ENCODE measurements at regions not wholly inside any gene's neighbourhood (a gene's known extent, or its start where the extent isn't known, plus 50 kb on each side); places are given as distances from the start of the nearest gene placed in this dataset.

DNA sequence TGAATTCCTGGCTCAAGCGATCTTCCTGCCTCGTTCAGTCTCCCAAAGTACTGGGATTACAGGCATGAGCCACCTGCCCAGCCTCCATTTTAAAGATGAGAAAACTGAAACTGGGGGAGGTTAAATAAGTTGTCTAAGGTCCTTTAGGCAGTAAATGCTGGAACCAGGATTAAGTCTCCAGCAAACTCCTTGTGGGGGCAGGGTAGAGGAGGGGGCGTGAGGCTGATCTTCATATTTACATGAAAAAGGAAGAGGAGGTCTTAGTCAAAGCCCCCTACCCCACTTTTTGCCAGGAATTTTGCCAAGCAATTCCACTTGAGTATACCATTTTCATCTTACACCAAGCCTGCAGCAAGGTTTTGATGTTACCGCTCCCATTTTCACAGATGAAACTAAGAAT lies 76.6 kb upstream of the NR4A3 start:
- H3K4me1 ChIP-seq (ENCODE audit: insufficient read depth, low read length) = no peaks in the 10 kb centered on the region
- Mint-ChIP-seq H3K36me3 (ENCODE audit: low read depth) (no peaks in the 10 kb centered on the region), H3K4me3 (no peak overlapping the region), H3K27ac (no peak overlapping the region), H3K9me3 (no peaks in the 10 kb centered on the region), H3K27me3 (peaks cover 9% of the 10 kb centered on the region), H3K4me1 (ENCODE audit: low read depth) (no peaks in the 10 kb centered on the region)
- H3K36me3 ChIP-seq (ENCODE audit: insufficient read depth, low read length) = no peaks in the 10 kb centered on the region
- H3K9me3 ChIP-seq (ENCODE audit: control insufficient read depth in 1 of 2, insufficient read depth in 1 of 2, low read length in 2 of 2) = no peaks in the 10 kb centered on the region
- CTCF ChIA-PET = no interaction called here
- POLR2A ChIA-PET = no interaction called here
- no peak overlapping the region for H3K27ac ChIP-seq (ENCODE audit: low read depth in 1 of 2, low read length in 2 of 2)
- no peaks in the 10 kb centered on the region for H3K27me3 ChIP-seq (ENCODE audit: control insufficient read depth in 1 of 2, insufficient read depth in 2 of 2, low read length in 2 of 2)
- no peak overlapping the region for H3K4me3 ChIP-seq (ENCODE audit: low read length)
- DNase-seq = no peak
- TF ChIP-seq, protein P1, sequence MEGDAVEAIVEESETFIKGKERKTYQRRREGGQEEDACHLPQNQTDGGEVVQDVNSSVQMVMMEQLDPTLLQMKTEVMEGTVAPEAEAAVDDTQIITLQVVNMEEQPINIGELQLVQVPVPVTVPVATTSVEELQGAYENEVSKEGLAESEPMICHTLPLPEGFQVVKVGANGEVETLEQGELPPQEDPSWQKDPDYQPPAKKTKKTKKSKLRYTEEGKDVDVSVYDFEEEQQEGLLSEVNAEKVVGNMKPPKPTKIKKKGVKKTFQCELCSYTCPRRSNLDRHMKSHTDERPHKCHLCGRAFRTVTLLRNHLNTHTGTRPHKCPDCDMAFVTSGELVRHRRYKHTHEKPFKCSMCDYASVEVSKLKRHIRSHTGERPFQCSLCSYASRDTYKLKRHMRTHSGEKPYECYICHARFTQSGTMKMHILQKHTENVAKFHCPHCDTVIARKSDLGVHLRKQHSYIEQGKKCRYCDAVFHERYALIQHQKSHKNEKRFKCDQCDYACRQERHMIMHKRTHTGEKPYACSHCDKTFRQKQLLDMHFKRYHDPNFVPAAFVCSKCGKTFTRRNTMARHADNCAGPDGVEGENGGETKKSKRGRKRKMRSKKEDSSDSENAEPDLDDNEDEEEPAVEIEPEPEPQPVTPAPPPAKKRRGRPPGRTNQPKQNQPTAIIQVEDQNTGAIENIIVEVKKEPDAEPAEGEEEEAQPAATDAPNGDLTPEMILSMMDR (IDR thresholded peaks at IDR 0.05) = no peak
- intact Hi-C loops (cut with DNase I, micrococcal nuclease) = no loop called here
- no peak for ATAC-seq (ENCODE audit: poor library complexity)

DNA sequence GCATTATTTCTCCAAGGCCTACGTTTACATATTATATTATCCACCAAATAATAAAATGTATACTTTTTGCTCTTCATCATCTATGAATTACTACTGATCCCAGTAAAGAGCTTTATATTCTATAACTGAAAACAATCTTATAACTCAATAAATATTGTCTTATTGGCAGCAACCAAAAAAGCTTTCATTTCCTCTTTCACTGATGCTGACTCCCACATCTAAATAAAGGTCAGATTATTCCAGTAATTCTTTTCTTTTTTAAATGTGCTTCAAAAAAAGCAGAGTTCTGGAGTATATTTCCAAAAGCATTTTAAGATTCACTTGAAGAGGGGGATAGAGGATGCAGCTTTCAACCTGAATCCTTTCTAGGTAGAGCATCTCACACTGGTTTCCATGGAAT lies 75.3 kb upstream of the NR4A3 start:
- no peak overlapping the region for H3K27ac Mint-ChIP-seq
- H3K4me1 Mint-ChIP-seq (ENCODE audit: low read depth) = no peaks in the 10 kb centered on the region
- no peaks in the 10 kb centered on the region for H3K36me3 ChIP-seq (ENCODE audit: insufficient read depth, low read length)
- no peaks in the 10 kb centered on the region for H3K4me1 ChIP-seq (ENCODE audit: insufficient read depth, low read length)
- TF ChIP-seq, protein P1 (IDR thresholded peaks at IDR 0.05) = no peak
- H3K27me3 ChIP-seq (ENCODE audit: control insufficient read depth in 1 of 2, insufficient read depth in 2 of 2, low read length in 2 of 2) = no peaks in the 10 kb centered on the region
- ChIA-PET CTCF (no interaction called here), POLR2A (no interaction called here)
- H3K9me3 Mint-ChIP-seq = no peaks in the 10 kb centered on the region
- intact Hi-C loops (cut with DNase I, micrococcal nuclease) = no loop called here
- no peak for DNase-seq
- no peak overlapping the region for H3K4me3 ChIP-seq (ENCODE audit: low read length)
- no peak overlapping the region for H3K27ac ChIP-seq (ENCODE audit: low read depth in 1 of 2, low read length in 2 of 2)
- H3K4me3 Mint-ChIP-seq = no peak overlapping the region
- no peak for ATAC-seq (ENCODE audit: poor library complexity)
- peaks cover 12% of the 10 kb centered on the region for H3K27me3 Mint-ChIP-seq
- H3K36me3 Mint-ChIP-seq (ENCODE audit: low read depth) = no peaks in the 10 kb centered on the region
- H3K9me3 ChIP-seq (ENCODE audit: control insufficient read depth in 1 of 2, insufficient read depth in 1 of 2, low read length in 2 of 2) = no peaks in the 10 kb centered on the region

DNA sequence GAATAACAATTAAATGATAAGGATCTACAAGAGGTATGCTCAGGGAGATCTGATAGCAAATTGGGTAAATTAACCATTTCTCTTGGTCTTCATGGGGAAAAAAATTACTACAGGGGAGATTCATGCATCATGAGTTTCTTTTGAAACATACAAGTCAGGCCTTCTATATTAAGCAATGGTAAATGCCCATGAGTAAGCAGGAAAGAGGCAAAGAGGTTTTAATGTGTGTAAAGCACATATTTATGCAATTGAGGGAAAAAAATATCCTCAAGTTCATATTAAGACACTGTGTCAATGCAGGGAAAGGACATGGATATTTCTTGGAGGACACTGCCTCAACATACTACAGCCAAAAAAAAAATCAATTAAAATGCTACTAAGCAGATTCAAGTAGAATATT lies 73.4 kb upstream of the NR4A3 start:
- ChIA-PET POLR2A (no interaction called here), CTCF (no interaction called here)
- Mint-ChIP-seq H3K4me3 (no peak overlapping the region), H3K4me1 (ENCODE audit: low read depth) (no peaks in the 10 kb centered on the region), H3K36me3 (ENCODE audit: low read depth) (no peaks in the 10 kb centered on the region), H3K27ac (no peak overlapping the region), H3K27me3 (peaks cover 14% of the 10 kb centered on the region), H3K9me3 (no peaks in the 10 kb centered on the region)
- TF ChIP-seq, protein P1 (IDR thresholded peaks at IDR 0.05) = no peak
- H3K4me3 ChIP-seq (ENCODE audit: low read length) = no peak overlapping the region
- H3K27ac ChIP-seq (ENCODE audit: low read depth in 1 of 2, low read length in 2 of 2) = no peak overlapping the region
- intact Hi-C loops (cut with DNase I, micrococcal nuclease) = no loop called here
- no peaks in the 10 kb centered on the region for H3K9me3 ChIP-seq (ENCODE audit: control insufficient read depth in 1 of 2, insufficient read depth in 1 of 2, low read length in 2 of 2)
- ATAC-seq (ENCODE audit: poor library complexity) (no peak), DNase-seq (peak in 2 of 14 experiments; percentile 17 to 39)
- H3K27me3 ChIP-seq (ENCODE audit: control insufficient read depth in 1 of 2, insufficient read depth in 2 of 2, low read length in 2 of 2) = no peaks in the 10 kb centered on the region
- no peaks in the 10 kb centered on the region for H3K4me1 ChIP-seq (ENCODE audit: insufficient read depth, low read length)
- no peaks in the 10 kb centered on the region for H3K36me3 ChIP-seq (ENCODE audit: insufficient read depth, low read length)

Data from CD4-positive, alpha-beta T cell (primary cell).